ENCODE measurements at regions not wholly inside any gene's neighbourhood (a gene's known extent, or its start where the extent isn't known, plus 50 kb on each side); places are given as distances from the start of the nearest gene placed in this dataset.

DNA sequence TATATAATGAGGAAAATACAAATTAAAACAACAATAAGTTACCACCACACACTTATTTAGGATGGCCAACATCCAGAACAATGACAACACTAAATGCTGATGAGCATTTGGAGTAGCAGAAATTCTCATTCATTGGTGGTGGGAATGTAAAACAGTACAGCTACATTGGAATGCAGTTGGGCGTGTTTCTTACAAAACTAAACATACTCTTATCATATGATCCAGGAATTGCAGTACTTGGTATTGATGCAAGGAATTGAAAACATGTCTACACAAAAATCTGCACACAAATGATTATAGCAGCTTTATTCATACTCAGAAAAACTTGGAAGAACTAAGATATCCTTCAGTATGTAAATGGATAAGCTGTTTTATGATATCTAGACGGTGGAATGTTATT lies 594.2 kb downstream of the ZBBX start:
- Histone ChIP-seq H3K9me3 (ENCODE audit: control insufficient read depth in 1 of 2, insufficient read depth in 1 of 2, low read length in 2 of 2) (peaks cover 0 to 7% of the 10 kb centered on the region in 2 experiments), H3K4me1 (ENCODE audit: insufficient read depth, low read length) (no peaks in the 10 kb centered on the region), H3K27me3 (ENCODE audit: control insufficient read depth in 1 of 2, insufficient read depth in 2 of 2, low read length in 2 of 2) (no peaks in the 10 kb centered on the region), H3K4me3 (ENCODE audit: low read length) (no peak overlapping the region), H3K27ac (ENCODE audit: low read depth in 1 of 2, low read length in 2 of 2) (no peak overlapping the region), H3K36me3 (ENCODE audit: insufficient read depth, low read length) (no peaks in the 10 kb centered on the region)
- intact Hi-C loops (cut with DNase I, micrococcal nuclease) = no loop called here
- no peak overlapping the region for H3K27ac Mint-ChIP-seq
- POLR2A ChIA-PET = no interaction called here
- CTCF ChIA-PET = no interaction called here
- H3K4me3 Mint-ChIP-seq = no peak overlapping the region
- DNase-seq (no peak), ATAC-seq (ENCODE audit: poor library complexity) (no peak)
- no peaks in the 10 kb centered on the region for H3K4me1 Mint-ChIP-seq (ENCODE audit: low read depth)
- H3K9me3 Mint-ChIP-seq = peaks cover 16% of the 10 kb centered on the region
- no peaks in the 10 kb centered on the region for H3K36me3 Mint-ChIP-seq (ENCODE audit: low read depth)
- H3K27me3 Mint-ChIP-seq = no peaks in the 10 kb centered on the region
- TF ChIP-seq, protein P1, sequence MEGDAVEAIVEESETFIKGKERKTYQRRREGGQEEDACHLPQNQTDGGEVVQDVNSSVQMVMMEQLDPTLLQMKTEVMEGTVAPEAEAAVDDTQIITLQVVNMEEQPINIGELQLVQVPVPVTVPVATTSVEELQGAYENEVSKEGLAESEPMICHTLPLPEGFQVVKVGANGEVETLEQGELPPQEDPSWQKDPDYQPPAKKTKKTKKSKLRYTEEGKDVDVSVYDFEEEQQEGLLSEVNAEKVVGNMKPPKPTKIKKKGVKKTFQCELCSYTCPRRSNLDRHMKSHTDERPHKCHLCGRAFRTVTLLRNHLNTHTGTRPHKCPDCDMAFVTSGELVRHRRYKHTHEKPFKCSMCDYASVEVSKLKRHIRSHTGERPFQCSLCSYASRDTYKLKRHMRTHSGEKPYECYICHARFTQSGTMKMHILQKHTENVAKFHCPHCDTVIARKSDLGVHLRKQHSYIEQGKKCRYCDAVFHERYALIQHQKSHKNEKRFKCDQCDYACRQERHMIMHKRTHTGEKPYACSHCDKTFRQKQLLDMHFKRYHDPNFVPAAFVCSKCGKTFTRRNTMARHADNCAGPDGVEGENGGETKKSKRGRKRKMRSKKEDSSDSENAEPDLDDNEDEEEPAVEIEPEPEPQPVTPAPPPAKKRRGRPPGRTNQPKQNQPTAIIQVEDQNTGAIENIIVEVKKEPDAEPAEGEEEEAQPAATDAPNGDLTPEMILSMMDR (IDR thresholded peaks at IDR 0.05) = no peak

DNA sequence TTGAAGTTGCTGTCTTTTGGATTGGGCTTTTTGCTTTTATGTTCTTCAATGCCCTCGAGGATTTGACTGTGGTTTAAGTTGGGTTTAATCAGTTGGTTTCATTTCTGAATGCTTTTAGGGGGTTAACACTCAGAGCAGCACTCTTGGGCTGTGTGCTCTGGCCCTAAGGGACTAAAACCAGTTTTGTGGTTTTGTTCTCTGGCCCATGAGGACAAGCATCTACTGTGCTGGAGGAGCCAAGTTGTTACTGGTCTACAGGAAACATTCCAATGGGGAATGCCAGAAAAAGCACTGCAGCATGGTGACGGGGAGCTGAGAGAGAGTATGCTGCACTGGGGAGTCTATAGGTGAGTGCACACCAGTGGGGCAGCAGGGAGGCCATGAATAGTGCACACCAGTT lies 596.9 kb downstream of the ZBBX start:
- Mint-ChIP-seq H3K9me3 (peaks cover 18% of the 10 kb centered on the region), H3K27me3 (no peaks in the 10 kb centered on the region), H3K27ac (no peak overlapping the region), H3K36me3 (ENCODE audit: low read depth) (no peaks in the 10 kb centered on the region), H3K4me1 (ENCODE audit: low read depth) (no peaks in the 10 kb centered on the region), H3K4me3 (no peak overlapping the region)
- no peak overlapping the region for H3K4me3 ChIP-seq (ENCODE audit: low read length)
- peaks cover 0 to 3% of the 10 kb centered on the region in 2 experiments for H3K9me3 ChIP-seq (ENCODE audit: control insufficient read depth in 1 of 2, insufficient read depth in 1 of 2, low read length in 2 of 2)
- POLR2A ChIA-PET = no interaction called here
- H3K36me3 ChIP-seq (ENCODE audit: insufficient read depth, low read length) = no peaks in the 10 kb centered on the region
- H3K27ac ChIP-seq (ENCODE audit: low read depth in 1 of 2, low read length in 2 of 2) = no peak overlapping the region
- CTCF ChIA-PET = no interaction called here
- no peaks in the 10 kb centered on the region for H3K4me1 ChIP-seq (ENCODE audit: insufficient read depth, low read length)
- intact Hi-C loops (cut with DNase I, micrococcal nuclease) = no loop called here
- TF ChIP-seq, protein P1 (IDR thresholded peaks at IDR 0.05) = no peak
- DNase-seq = no peak
- no peak for ATAC-seq (ENCODE audit: poor library complexity)
- H3K27me3 ChIP-seq (ENCODE audit: control insufficient read depth in 1 of 2, insufficient read depth in 2 of 2, low read length in 2 of 2) = no peaks in the 10 kb centered on the region

GRCh38 chr3:166764698-166765318 lies 615.3 kb downstream of the ZBBX start:
- Histone ChIP-seq H3K27ac (ENCODE audit: low read depth in 1 of 2, low read length in 2 of 2) (no peak overlapping the region), H3K36me3 (ENCODE audit: insufficient read depth, low read length) (no peaks in the 10 kb centered on the region), H3K4me3 (ENCODE audit: low read length) (no peak overlapping the region), H3K27me3 (ENCODE audit: control insufficient read depth in 1 of 2, insufficient read depth in 2 of 2, low read length in 2 of 2) (no peaks in the 10 kb centered on the region), H3K4me1 (ENCODE audit: insufficient read depth, low read length) (no peaks in the 10 kb centered on the region), H3K9me3 (ENCODE audit: control insufficient read depth in 1 of 2, insufficient read depth in 1 of 2, low read length in 2 of 2) (peaks cover 6 to 7% of the 10 kb centered on the region in 2 experiments)
- Mint-ChIP-seq H3K4me1 (ENCODE audit: low read depth) (no peaks in the 10 kb centered on the region), H3K27ac (no peak overlapping the region), H3K36me3 (ENCODE audit: low read depth) (no peaks in the 10 kb centered on the region), H3K27me3 (no peaks in the 10 kb centered on the region), H3K4me3 (no peak overlapping the region), H3K9me3 (peaks cover 6% of the 10 kb centered on the region)
- ChIA-PET POLR2A (no interaction called here), CTCF (no interaction called here)
- TF ChIP-seq, protein P1 (IDR thresholded peaks at IDR 0.05) = no peak
- DNase-seq = no peak
- no peak for ATAC-seq (ENCODE audit: poor library complexity)
- intact Hi-C loops (cut with DNase I, micrococcal nuclease) = no loop called here

Data from CD4-positive, alpha-beta T cell (primary cell).